SW 1271 (cell line): ENCODE measurements at regions not wholly inside any gene's neighbourhood (a gene's known extent, or its start where the extent isn't known, plus 50 kb on each side); places are given as distances from the start of the nearest gene placed in this dataset.
"Not testable (repeated sequence)": the region's sequence is repeated elsewhere in the genome, so short reads cannot be mapped to it uniquely, and the experiment has no call there.

Source experiments
- DNase-seq, 2 experiments: peaks; one replicate each; lab custom pipeline; 2025; lab: John Stamatoyannopoulos, UW

- DNase-seq, result no peak
These were observed 299.5 kb downstream of the MED10 start for GRCh38 chr5:6078881-6079280.

DNA sequence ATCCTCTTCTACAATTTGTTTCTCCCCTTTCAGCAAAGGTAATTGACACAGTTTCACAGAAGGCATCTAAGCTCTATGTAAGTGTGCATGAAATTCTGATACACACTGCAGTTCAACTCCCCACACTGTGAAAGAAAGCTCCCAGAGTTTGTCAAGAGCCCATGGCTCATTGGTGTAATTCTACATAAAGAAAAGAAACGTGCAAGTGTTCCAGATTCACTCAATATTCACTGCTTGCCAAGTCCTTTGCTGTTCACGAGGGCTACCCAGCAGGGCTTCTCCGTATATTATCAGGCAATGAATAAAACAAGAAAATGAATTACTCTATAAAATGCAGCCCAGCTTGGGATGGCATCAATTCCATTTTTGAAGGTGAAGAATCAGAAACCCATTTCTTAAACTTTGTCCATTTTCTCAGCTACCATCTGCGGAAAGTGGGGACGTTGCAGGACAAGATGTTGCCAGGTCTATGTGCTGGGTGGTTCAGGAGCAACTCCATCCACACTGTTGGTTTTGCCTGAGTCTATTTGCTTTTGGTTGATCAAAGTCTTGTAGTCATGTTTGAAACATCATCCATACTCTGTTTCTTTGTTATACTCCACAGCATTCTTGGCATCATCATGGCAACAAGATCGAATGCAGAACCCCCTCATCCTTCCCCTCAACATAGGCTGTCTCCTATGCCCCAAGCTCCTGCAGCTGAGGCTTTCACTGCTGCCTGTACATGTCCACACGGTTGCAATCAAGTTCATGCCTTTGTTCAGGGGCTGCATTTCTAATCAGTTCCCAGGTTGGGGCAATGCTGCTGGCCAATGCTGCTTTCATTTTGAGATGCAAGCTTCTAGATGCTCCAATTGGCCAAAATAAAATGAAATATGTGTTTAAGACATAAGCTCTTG, 301.8 kb downstream of the MED10 start:
- no peak for DNase-seq

DNA sequence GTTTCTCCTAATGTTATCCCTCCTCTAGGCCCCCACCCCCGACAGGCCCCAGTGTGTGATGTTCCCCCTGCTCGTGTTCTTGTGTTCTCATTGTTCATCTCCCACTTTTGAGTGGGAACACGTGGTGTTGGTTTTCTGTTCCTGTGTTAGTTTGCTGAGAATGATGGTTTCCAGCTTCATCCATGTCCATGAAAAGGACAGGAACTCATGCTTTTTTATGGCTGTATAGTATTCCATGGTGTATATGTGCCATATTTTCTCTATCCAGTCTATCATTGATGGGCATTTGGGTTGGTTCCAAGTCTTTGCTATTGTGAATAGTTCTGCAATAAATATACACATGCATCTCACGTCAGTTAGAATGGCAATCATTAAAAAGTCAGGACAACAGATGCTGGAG, 305.9 kb downstream of the MED10 start:
- not testable (repeated sequence) for DNase-seq

DNA sequence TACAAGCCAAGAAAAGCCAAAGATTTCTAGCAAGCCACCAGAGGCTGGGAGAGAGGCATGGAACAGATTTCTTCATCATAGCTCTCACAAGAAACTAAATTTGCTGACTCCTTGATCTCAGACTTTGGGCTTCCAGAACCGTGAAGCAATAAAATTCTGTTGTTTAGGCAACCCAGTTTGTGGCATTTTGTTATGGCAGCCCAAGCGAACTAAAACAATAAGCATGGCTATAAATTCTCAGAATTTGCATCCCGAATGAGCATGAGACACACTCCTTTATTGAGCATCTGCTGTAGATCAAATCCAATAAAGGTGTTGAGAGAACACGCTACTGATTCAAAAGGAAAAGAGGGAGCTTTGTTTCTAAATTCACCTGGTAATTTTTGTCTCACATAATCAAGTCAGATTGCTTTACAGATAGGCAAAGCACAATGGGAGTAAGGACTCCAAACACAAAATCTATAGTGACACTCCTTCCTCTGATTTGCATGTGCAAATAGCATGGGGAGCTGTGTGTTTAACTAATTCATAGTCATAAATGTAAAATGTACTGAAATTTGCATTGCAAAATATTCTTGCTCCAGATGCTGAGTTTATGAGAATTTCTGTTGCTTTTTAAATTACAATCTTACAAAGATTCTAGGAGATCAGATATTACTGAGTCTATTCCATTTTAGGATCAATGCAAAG, 308.7 kb downstream of the MED10 start:
- DNase-seq, result no peak

DNA sequence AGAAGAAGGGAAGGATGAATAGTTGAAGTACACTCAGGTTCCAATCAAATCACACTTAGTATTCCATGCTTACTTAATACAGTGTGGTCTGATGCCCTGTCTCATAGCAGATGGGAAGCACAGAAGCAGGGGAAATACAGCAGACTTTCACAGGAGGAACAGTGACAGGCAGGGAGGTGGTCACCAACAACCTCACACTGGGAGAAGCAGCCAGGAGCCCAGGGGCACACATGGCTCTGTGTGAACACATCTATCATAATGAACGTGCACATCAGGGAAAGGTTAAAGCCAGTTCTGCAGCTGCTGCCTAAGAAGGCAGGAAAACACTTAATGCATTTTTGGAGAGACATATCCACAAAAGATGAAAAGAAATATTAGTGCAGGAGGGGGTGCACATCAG, 312.3 kb downstream of the MED10 start:
- no peak for DNase-seq

DNA sequence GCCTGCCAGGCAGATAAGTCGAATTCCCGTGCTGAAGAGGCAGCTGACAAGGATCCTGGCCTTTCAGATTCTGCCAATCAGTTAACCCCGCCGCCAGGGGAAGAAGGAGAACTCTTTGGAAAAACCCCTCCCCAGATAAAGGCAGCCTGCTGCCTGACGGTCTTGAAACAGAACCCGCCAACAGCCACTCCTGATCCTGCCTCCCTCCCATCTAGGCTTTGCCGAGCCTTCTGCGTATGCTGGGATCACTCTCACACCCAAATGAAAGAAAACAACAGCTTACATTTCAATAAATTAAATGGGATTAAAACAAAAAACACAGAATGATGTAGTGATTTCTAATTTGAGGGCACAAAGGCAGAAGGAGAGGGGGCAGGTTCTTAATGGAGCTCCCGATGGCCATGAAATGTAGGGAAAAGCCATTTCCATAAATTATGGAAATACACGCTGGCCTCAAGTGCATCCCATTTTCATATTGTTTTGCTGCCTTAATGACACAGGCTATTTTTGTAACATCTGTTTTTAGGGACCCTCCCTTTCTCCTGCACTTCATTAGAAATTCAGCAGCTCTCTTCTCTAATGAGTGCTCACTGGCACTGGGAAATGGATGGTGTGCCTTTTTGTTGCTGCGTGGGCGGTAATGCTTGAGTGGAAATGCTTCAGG, 319.1 kb downstream of the MED10 start:
- no peak for DNase-seq

GRCh38 chr5:6058055-6058715, 320.2 kb downstream of the MED10 start:
- no peak for DNase-seq

GRCh38 chr5:6056280-6056679, 322.1 kb downstream of the MED10 start:
- no peak for DNase-seq

DNA sequence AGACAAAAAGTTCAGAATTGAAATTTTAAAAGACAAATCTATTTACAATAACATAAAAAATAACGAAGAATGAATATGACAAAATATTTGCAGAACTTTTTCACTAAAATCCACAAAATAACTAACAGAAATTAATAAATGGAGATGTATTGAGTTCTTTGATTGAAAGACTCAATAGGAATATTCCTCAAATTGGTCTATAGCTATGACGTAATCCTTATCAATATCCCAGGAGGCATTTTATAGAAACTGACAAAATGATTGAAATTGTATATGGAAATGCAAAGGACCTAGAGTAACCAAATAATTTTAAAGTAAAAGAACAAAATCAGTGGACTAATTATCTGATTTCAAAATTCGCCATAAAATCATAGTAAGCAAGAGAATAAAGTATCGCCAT, 328.7 kb downstream of the MED10 start:
- no peak for DNase-seq

GRCh38 chr5:6048746-6049145, 329.6 kb downstream of the MED10 start:
- no peak for DNase-seq

GRCh38 chr5:6046296-6046967, 331.9 kb downstream of the MED10 start:
- no peak for DNase-seq

DNA sequence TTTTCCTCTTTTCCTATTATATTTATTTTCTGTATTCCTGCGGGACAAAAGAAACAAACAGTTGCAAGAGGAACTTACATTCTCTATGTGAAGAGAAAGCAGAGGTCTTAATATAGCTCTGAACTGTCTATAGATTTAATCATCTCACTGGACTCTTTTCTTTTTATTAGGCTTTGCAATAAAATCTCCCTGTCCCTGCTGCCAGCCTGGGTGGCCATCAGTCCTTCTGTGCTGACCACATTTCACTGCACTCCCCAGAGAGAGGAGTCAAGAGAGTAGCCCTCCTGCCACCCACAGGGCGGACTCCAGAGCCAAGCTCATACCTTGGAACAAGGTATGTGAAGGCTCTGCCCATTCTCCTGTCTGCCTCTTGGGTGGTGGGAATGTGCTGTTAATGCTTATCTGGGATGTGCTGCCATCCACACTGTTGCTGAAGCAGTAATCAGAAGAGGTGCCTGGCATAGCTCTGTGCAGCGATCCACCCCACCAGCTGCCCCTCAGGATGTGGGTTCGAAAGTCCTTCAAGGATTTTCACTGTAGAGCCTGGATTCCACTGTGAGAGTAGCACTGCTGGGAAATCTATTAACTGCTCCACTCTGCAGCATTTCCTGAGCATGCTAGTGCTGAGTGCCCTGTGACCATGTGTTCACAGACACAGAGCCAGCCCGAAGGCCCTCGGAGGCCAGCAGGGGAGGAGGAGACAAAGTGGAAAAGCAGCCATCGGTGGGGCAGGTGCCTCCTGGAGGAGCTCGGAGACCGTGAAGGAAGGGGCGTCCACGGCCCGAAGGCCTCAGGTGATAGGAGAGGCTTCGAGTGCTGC, 334.6 kb downstream of the MED10 start:
- no peak for DNase-seq

DNA sequence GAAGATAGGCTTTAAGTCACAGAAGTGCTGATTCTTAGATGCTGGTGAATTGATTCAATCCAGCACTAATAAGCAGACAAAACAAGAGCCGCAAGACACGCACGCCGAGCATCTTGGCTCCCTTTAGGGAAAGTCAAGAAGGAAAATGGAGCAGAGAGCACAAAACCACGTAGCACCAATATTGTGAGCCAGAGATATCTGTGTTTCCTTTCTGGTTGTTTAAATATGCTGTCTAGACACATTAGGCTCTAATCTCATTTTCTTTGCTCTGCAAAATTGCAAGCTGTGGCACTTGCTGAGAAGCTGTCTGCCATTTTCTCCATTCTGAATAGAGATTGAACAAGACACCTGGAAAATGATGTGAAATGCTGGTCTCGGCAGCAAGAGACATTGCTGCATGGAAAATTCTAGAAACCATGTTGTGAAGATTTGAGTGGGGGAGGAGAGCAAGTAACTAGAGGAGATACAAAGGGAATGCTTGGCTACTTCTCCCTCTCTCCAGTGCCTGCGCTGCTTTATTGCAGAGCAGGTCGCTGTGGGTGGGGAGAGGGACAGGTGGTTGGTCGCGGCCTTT, 336.3 kb downstream of the MED10 start:
- DNase-seq, result no peak

- DNase-seq, result no peak
These were observed 339.2 kb downstream of the MED10 start for GRCh38 chr5:6039111-6039510.

- DNase-seq, result no peak
These were observed 342.3 kb downstream of the MED10 start for GRCh38 chr5:6036006-6036405.

DNA sequence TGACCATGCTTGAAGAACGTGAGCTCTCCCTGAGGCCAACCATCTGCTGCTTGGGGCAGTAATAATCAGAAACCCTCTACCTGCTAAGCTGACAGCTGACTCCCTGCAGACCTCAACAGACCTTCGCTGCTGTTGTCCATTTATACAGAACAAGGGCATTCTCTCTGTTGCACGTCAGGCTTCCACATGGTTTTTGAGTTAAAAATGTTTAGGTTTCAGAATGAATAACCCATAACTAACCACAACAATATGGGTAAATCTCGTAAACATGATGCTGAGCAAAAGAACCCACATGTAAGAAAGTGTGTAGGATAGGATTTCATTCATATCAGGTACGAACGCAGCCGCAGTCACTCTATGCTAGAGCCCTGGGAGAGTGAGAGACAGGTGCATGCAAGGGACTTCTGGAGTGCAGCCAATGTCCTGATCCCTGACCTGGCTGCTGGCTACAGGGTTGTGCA, 348.5 kb downstream of the MED10 start:
- DNase-seq, result no peak

DNA sequence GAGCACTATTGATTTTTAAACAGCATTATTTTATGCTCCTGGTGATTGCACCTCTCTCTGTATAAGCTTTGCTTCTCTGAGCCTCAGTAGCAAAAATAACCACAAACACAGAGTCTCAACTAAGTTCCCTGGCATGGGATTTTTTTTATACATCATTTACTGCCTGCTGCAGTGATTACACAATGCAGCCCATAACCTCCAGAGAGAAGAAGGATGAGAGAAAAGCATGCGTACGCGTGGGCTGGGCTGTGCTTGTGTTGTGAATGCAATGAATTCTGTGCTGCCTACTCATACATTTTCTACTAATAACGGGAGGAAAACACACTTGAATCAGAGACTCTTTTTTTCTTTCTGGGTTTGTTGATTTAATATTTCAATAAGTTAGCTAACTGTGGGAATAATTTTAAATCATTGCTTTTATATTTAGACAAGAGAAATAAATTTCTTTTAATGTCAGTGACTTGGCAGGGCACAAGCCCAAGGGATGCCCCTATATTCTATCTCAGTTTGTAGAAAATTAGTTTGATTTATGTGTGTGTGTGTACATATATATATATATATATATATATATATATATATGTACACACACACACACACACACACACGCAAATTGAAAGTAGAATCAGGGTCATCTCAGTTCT, 351.5 kb downstream of the MED10 start:
- DNase-seq, result no peak

DNA sequence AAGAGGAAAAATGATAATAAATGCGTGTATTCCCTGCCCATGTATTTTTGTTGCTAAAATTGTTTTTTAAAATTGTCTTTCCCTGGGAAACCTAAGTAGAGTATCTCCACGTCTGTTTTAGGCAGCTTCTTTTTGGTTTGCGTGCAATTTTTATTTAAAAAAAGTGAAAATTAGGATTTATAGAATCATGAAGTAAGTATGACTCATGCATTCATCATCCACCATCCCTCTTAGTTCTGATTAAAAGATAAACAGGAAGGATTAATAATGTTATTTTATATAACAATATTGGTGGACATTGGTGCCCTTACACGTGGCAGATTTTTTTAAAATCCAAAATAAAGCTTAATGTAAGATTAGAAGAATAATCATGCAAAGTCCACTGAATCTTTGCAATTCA, 358.7 kb downstream of the MED10 start:
- no peak for DNase-seq

- no peak for DNase-seq
These were observed 364.8 kb downstream of the MED10 start for GRCh38 chr5:6013506-6013905.

GRCh38 chr5:6011199-6011598, 367.1 kb downstream of the MED10 start:
- no peak for DNase-seq
